Gastroesophageal sphincter (tissue), 3 donors: ENCODE measurements at regions not wholly inside any gene's neighbourhood (a gene's known extent, or its start where the extent isn't known, plus 50 kb on each side); places are given as distances from the start of the nearest gene placed in this dataset.

Experiments
- CTCF ChIP-seq, 4 experiments: fragments of 200-600 bp in 2 of 4; fragments of 450-650 bp in 2 of 4; sonication (generic) in 1 of 4; IDR thresholded peaks; one replicate each; pipeline ENCODE4 v1.5.1; 2017 to 2019; ENCODE audit warnings: antibody characterized with exemption in 4 of 4, mild to moderate bottlenecking in 2 of 4, moderate library complexity in 2 of 4
- POLR2A ChIP-seq, 2 donors: fragments of 450-650 bp; IDR thresholded peaks; one replicate each; pipeline ENCODE4 v1.6.1; 2017; ENCODE audit warnings: antibody characterized with exemption in 2 of 2, mild to moderate bottlenecking in 2 of 2, moderate library complexity in 1 of 2
- POLR2AphosphoS5 ChIP-seq: sonication (generic); formaldehyde crosslinking; IDR thresholded peaks from one replicate; pipeline ENCODE4 v1.6.1; 2017; ENCODE audit warnings: antibody characterized with exemption

GRCh38 chr10:90318659-90319058, 539.2 kb downstream of the HTR7 start:
- TF ChIP-seq POLR2A (IDR thresholded peaks at IDR 0.05), result no peak
- no peak for TF ChIP-seq CTCF (IDR thresholded peaks at IDR 0.05)
- no peak for TF ChIP-seq POLR2AphosphoS5
